Kidney (tissue), 13 donors: ENCODE measurements at regions not wholly inside any gene's neighbourhood (a gene's known extent, or its start where the extent isn't known, plus 50 kb on each side); places are given as distances from the start of the nearest gene placed in this dataset.

Experiments
- DNase-seq, 5 donors: peaks; one replicate each; pipeline ENCODE4 v3.0.0-alpha.2; 2013 to 2020
- FAIRE-seq: peaks from 2 replicates; lab custom pipeline; 2012; peaks lifted over from hg19 to GRCh38; lab: Jason Lieb, UNC
- H3K27ac ChIP-seq, 2 donors: one replicate each; pipeline ENCODE4 v1.7.0; 2013; ENCODE audit warnings: low read depth in 2 of 2, low read length in 2 of 2, inconsistent platforms in 1 of 2
- H3K27me3 ChIP-seq: one replicate; pipeline ENCODE4 v1.7.1; 2013; ENCODE audit warnings: low read length, inconsistent platforms; ENCODE audit not compliant: control insufficient read depth, insufficient read depth
- H3K36me3 ChIP-seq, 3 donors: one replicate each; pipeline versions ENCODE4 v1.7.0 to v1.7.1; 2013; ENCODE audit warnings: low read length in 3 of 3, control low read depth in 1 of 3, inconsistent platforms in 1 of 3; ENCODE audit not compliant: insufficient read depth in 3 of 3, control insufficient read depth in 2 of 3
- H3K4me1 ChIP-seq, 3 donors: one replicate each; pipeline versions ENCODE4 v1.7.0 to v1.7.1; 2013; ENCODE audit warnings: low read length in 3 of 3, inconsistent platforms in 1 of 3, low read depth in 1 of 3; ENCODE audit not compliant: control insufficient read depth in 2 of 3, insufficient read depth in 2 of 3
- H3K4me3 ChIP-seq, 3 donors: one replicate each; pipeline versions ENCODE4 v1.7.0 to v1.8.1; 2013; ENCODE audit warnings: low read length in 3 of 3, control low read depth in 1 of 3, inconsistent platforms in 1 of 3
- H3K9ac ChIP-seq, 3 donors: one replicate each; pipeline versions ENCODE4 v1.7.0 to v1.7.1; 2013; ENCODE audit warnings: low read length in 3 of 3, control low read depth in 1 of 3, inconsistent platforms in 1 of 3
- H3K9me3 ChIP-seq, 3 donors: one replicate each; pipeline versions ENCODE4 v1.7.0 to v1.7.1; 2013; ENCODE audit warnings: low read length in 3 of 3, control low read depth in 1 of 3, inconsistent platforms in 1 of 3; ENCODE audit not compliant: control insufficient read depth in 2 of 3, insufficient read depth in 1 of 3
- CTCF ChIP-seq: IDR thresholded peaks from 3 replicates; pipeline ENCODE4 v1.5.1; 2012; ENCODE audit warnings: mild to moderate bottlenecking, moderate library complexity, borderline replicate concordance; ENCODE audit not compliant: insufficient read depth; ENCODE audit errors: extremely low read depth
- intact Hi-C: fragments of 100-400 bp; cut with DNase I; formaldehyde crosslinking; loops from one replicate; pipeline ENCODE4 v1.11.1; 2022
- donor health status: control.
- donor health status: control.
- donor health status: control.
- donor health status: control.
- donor health status: control.
- donor health status: DM: yes; HTN: yes; CAD: no.
- donor health status: Normal renal cell carcinoma (clear cell type).

- H3K4me1 ChIP-seq = no peaks in the 10 kb centered on the region
- no peak overlapping the region for H3K9ac ChIP-seq
- no peaks in the 10 kb centered on the region for H3K36me3 ChIP-seq
- no peak for FAIRE-seq
- intact Hi-C loops = no loop called here
- H3K27me3 ChIP-seq = no peaks in the 10 kb centered on the region
- TF ChIP-seq CTCF = no peak
- no peak overlapping the region for H3K4me3 ChIP-seq
- H3K9me3 ChIP-seq = no peaks in the 10 kb centered on the region
- no peak overlapping the region for H3K27ac ChIP-seq
- DNase-seq = no peak
These were observed 586.3 kb downstream of the TDRD15 start for GRCh38 chr2:21710031-21710430.

GRCh38 chr2:21710496-21710895 is 586.7 kb downstream of the TDRD15 start:
- intact Hi-C loops = no loop called here
- Histone ChIP-seq H3K9ac (no peak overlapping the region), H3K9me3 (no peaks in the 10 kb centered on the region), H3K4me1 (no peaks in the 10 kb centered on the region), H3K4me3 (no peak overlapping the region), H3K27ac (no peak overlapping the region), H3K36me3 (no peaks in the 10 kb centered on the region), H3K27me3 (no peaks in the 10 kb centered on the region)
- DNase-seq (no peak), FAIRE-seq (no peak)
- TF ChIP-seq CTCF = no peak

- Histone ChIP-seq H3K9ac (no peak overlapping the region), H3K36me3 (no peaks in the 10 kb centered on the region), H3K9me3 (no peaks in the 10 kb centered on the region), H3K4me3 (no peak overlapping the region), H3K27ac (no peak overlapping the region), H3K27me3 (no peaks in the 10 kb centered on the region), H3K4me1 (no peaks in the 10 kb centered on the region)
- TF ChIP-seq CTCF = no peak
- intact Hi-C loops = no loop called here
- no peak for DNase-seq
- FAIRE-seq = no peak
These were observed 592.1 kb downstream of the TDRD15 start for GRCh38 chr2:21715887-21716286.

- TF ChIP-seq CTCF = no peak
- no peaks in the 10 kb centered on the region for H3K36me3 ChIP-seq
- intact Hi-C loops = no loop called here
- H3K27ac ChIP-seq = no peak overlapping the region
- FAIRE-seq = no peak
- no peak overlapping the region for H3K9ac ChIP-seq
- no peaks in the 10 kb centered on the region for H3K27me3 ChIP-seq
- no peaks in the 10 kb centered on the region for H3K9me3 ChIP-seq
- no peak for DNase-seq
- H3K4me1 ChIP-seq = no peaks in the 10 kb centered on the region
- no peak overlapping the region for H3K4me3 ChIP-seq
These were observed 603.3 kb downstream of the TDRD15 start for GRCh38 chr2:21727101-21727500.
